ENCODE measurements at regions not wholly inside any gene's neighbourhood (a gene's known extent, or its start where the extent isn't known, plus 50 kb on each side); places are given as distances from the start of the nearest gene placed in this dataset.

- DNase-seq, result no peak
Observed at GRCh38 chr13:74644229-74644628, 510.0 kb upstream of the KLF12 start.

- DNase-seq, result no peak
Observed at GRCh38 chr13:74641586-74641985, 507.4 kb upstream of the KLF12 start.

GRCh38 chr13:74633734-74634133, 499.5 kb upstream of the KLF12 start:
- DNase-seq, result no peak

GRCh38 chr13:74629985-74630384, 495.8 kb upstream of the KLF12 start:
- no peak for DNase-seq

GRCh38 chr13:74625541-74625940, 491.3 kb upstream of the KLF12 start:
- no peak for DNase-seq

GRCh38 chr13:74623761-74624160, 489.6 kb upstream of the KLF12 start:
- no peak for DNase-seq

GRCh38 chr13:74622284-74622683, 488.1 kb upstream of the KLF12 start:
- no peak for DNase-seq

GRCh38 chr13:74620711-74621110, 486.5 kb upstream of the KLF12 start:
- no peak for DNase-seq

- DNase-seq, result no peak
Observed at GRCh38 chr13:74620308-74620707, 486.1 kb upstream of the KLF12 start.

GRCh38 chr13:74597526-74597925, 463.3 kb upstream of the KLF12 start:
- DNase-seq, result no peak

- no peak for DNase-seq
Observed at GRCh38 chr13:74596691-74597090, 462.5 kb upstream of the KLF12 start.

- no peak for DNase-seq
Observed at GRCh38 chr13:74593688-74594087, 459.5 kb upstream of the KLF12 start.

- DNase-seq, result no peak
Observed at GRCh38 chr13:74586847-74587246, 452.6 kb upstream of the KLF12 start.

GRCh38 chr13:74576420-74576819, 442.2 kb upstream of the KLF12 start:
- DNase-seq, result no peak

GRCh38 chr13:74575729-74576125, 441.5 kb upstream of the KLF12 start:
- DNase-seq, result peak; percentile 61

GRCh38 chr13:74574964-74575728, 440.9 kb upstream of the KLF12 start:
- DNase-seq, result no peak

- DNase-seq, result peak; percentile 18
Observed at GRCh38 chr13:74573654-74574053, 439.4 kb upstream of the KLF12 start.

GRCh38 chr13:74571811-74572210, 437.6 kb upstream of the KLF12 start:
- no peak for DNase-seq

GRCh38 chr13:74570834-74571233, 436.6 kb upstream of the KLF12 start:
- DNase-seq, result no peak

- no peak for DNase-seq
Observed at GRCh38 chr13:74570046-74570445, 435.8 kb upstream of the KLF12 start.

- DNase-seq, result no peak
Observed at GRCh38 chr13:74569251-74569650, 435.0 kb upstream of the KLF12 start.

- no peak for DNase-seq
Observed at GRCh38 chr13:74567485-74567884, 433.3 kb upstream of the KLF12 start.

GRCh38 chr13:74562381-74562780, 428.2 kb upstream of the KLF12 start:
- no peak for DNase-seq

GRCh38 chr13:74561155-74561554, 427.0 kb upstream of the KLF12 start:
- no peak for DNase-seq

- DNase-seq, result no peak
Observed at GRCh38 chr13:74560325-74560724, 426.1 kb upstream of the KLF12 start.
